HEK293 (cell line): ENCODE measurements at regions not wholly inside any gene's neighbourhood (a gene's known extent, or its start where the extent isn't known, plus 50 kb on each side); places are given as distances from the start of the nearest gene placed in this dataset.

ENCODE experiments used
- CTCF ChIA-PET: fragments of 350-600 bp; formaldehyde crosslinking; extraction: SDS; loops from one replicate; lab custom pipeline; 2021; ENCODE audit warnings: antibody characterized with exemption; lab: Yijun Ruan, JAX
- POLR2A ChIA-PET: fragments of 300-600 bp; formaldehyde crosslinking; extraction: SDS; loops from one replicate; lab custom pipeline; 2020; ENCODE audit warnings: antibody characterized with exemption, inconsistent platforms; lab: Yijun Ruan, JAX
- H3K27ac ChIP-seq: fragments of 200-500 bp; sonication (Bioruptor generic); 2 replicates; pipeline ENCODE4 v1.5.1; 2014; ENCODE audit warnings: low read depth, low read length, control low read depth, inconsistent platforms; ENCODE audit errors: extremely low read depth
- H3K36me3 ChIP-seq, 2 experiments: fragments of 200-500 bp in 1 of 2; sonication (Bioruptor generic) in 1 of 2; 1 replicate in 1 of 2; 2 replicates in 1 of 2; pipeline ENCODE4 v1.5.1; 2014 to 2017; ENCODE audit warnings: inconsistent platforms in 2 of 2, low read length in 2 of 2; ENCODE audit not compliant: control insufficient read depth in 2 of 2, insufficient read depth in 1 of 2
- H3K4me1 ChIP-seq: fragments of 200-500 bp; sonication (Bioruptor generic); 2 replicates; pipeline ENCODE4 v1.5.1; 2014; ENCODE audit warnings: mild to moderate bottlenecking, low read length, inconsistent platforms; ENCODE audit not compliant: control insufficient read depth, insufficient read depth
- H3K4me3 ChIP-seq: 2 replicates; pipeline ENCODE4 v1.5.1; 2011; ENCODE audit warnings: low read depth, mild to moderate bottlenecking, control low read depth, low read length, moderate library complexity
- H3K9me3 ChIP-seq: fragments of 200-500 bp; sonication (Bioruptor generic); 2 replicates; pipeline ENCODE4 v1.5.1; 2014; ENCODE audit warnings: low read depth, low read length, inconsistent platforms; ENCODE audit not compliant: control insufficient read depth, insufficient read depth
- CTCF ChIP-seq: fragments of 450-650 bp; formaldehyde crosslinking; IDR thresholded peaks from 2 replicates; pipeline ENCODE4 v1.5.1; 2016; ENCODE audit warnings: missing biosample characterization, missing genetic modification characterization
- HOXC10 ChIP-seq: sonication (generic); formaldehyde crosslinking; IDR thresholded peaks from 2 replicates; pipeline ENCODE4 v1.8.1; 2023; ENCODE audit warnings: mild to moderate bottlenecking, missing genetic modification reagents
- ZBTB21 ChIP-seq: fragments of 450-650 bp; formaldehyde crosslinking; IDR thresholded peaks from 2 replicates; pipeline ENCODE4 v1.5.1; 2017; ENCODE audit warnings: missing biosample characterization, missing genetic modification characterization
- ZBTB44 ChIP-seq: fragments of 450-650 bp; IDR thresholded peaks from 2 replicates; pipeline ENCODE4 v1.5.1; 2018; ENCODE audit warnings: missing biosample characterization, mild to moderate bottlenecking, missing genetic modification characterization
- ZEB2 ChIP-seq: fragments of 450-650 bp; formaldehyde crosslinking; IDR thresholded peaks from 2 replicates; pipeline ENCODE4 v1.5.1; 2016; ENCODE audit warnings: missing biosample characterization, missing genetic modification characterization
- ZFP3 ChIP-seq: fragments of 450-650 bp; formaldehyde crosslinking; IDR thresholded peaks from 2 replicates; pipeline ENCODE4 v1.5.1; 2016; ENCODE audit warnings: low read depth, missing biosample characterization, missing genetic modification characterization
- ZIC2 ChIP-seq: fragments of 450-650 bp; formaldehyde crosslinking; IDR thresholded peaks from 2 replicates; pipeline ENCODE4 v1.5.1; 2016; ENCODE audit warnings: missing biosample characterization, missing genetic modification characterization
- ZNF114 ChIP-seq: fragments of 450-650 bp; formaldehyde crosslinking; IDR thresholded peaks from 2 replicates; pipeline ENCODE4 v1.5.0; 2017; ENCODE audit warnings: missing biosample characterization, missing genetic modification characterization
- ZNF23 ChIP-seq: fragments of 450-650 bp; formaldehyde crosslinking; IDR thresholded peaks from 2 replicates; pipeline ENCODE4 v1.5.1; 2016; ENCODE audit warnings: missing biosample characterization, missing genetic modification characterization, borderline replicate concordance
- ZNF274 ChIP-seq, 2 experiments: fragments of 200-500 bp in 1 of 2; fragments of 450-650 bp in 1 of 2; sonication (Bioruptor generic) in 1 of 2; formaldehyde crosslinking in 1 of 2; IDR thresholded peaks; 2 replicates each; pipeline versions ENCODE4 v1.5.1 to v1.6.1; 2014 to 2016; ENCODE audit warnings: borderline replicate concordance in 1 of 2, inconsistent platforms in 1 of 2, low read length in 1 of 2, missing biosample characterization in 1 of 2, missing genetic modification characterization in 1 of 2
- ZNF404 ChIP-seq: fragments of 450-650 bp; formaldehyde crosslinking; IDR thresholded peaks from 2 replicates; pipeline ENCODE4 v1.5.1; 2017; ENCODE audit warnings: missing biosample characterization, missing genetic modification characterization
- ZNF423 ChIP-seq: fragments of 450-650 bp; formaldehyde crosslinking; IDR thresholded peaks from 2 replicates; pipeline ENCODE4 v1.5.1; 2016; ENCODE audit warnings: missing biosample characterization, missing genetic modification characterization
- ZNF48 ChIP-seq: fragments of 450-650 bp; formaldehyde crosslinking; IDR thresholded peaks from 2 replicates; pipeline ENCODE4 v1.5.1; 2016; ENCODE audit warnings: missing biosample characterization, missing genetic modification characterization
- ZNF488 ChIP-seq: fragments of 450-650 bp; formaldehyde crosslinking; IDR thresholded peaks from 2 replicates; pipeline ENCODE4 v1.5.1; 2016; ENCODE audit warnings: missing biosample characterization, missing genetic modification characterization
- ZNF544 ChIP-seq: fragments of 450-650 bp; formaldehyde crosslinking; IDR thresholded peaks from 2 replicates; pipeline ENCODE4 v1.5.0; 2017; ENCODE audit warnings: missing biosample characterization, missing genetic modification characterization
- ZNF571 ChIP-seq: fragments of 450-650 bp; formaldehyde crosslinking; IDR thresholded peaks from 2 replicates; pipeline ENCODE4 v1.5.0; 2017; ENCODE audit warnings: missing biosample characterization, missing genetic modification characterization
- ZNF580 ChIP-seq: fragments of 450-650 bp; formaldehyde crosslinking; IDR thresholded peaks from 2 replicates; pipeline ENCODE4 v1.5.1; 2016; ENCODE audit warnings: missing biosample characterization, missing genetic modification characterization
- ZNF596 ChIP-seq: fragments of 450-650 bp; IDR thresholded peaks from 2 replicates; pipeline ENCODE4 v1.5.0; 2018; ENCODE audit warnings: missing biosample characterization, mild to moderate bottlenecking, missing genetic modification characterization, moderate library complexity
- ZNF639 ChIP-seq: fragments of 450-650 bp; formaldehyde crosslinking; IDR thresholded peaks from 2 replicates; pipeline ENCODE4 v1.5.1; 2016; ENCODE audit warnings: missing biosample characterization, missing genetic modification characterization
- ZNF664 ChIP-seq: fragments of 450-650 bp; formaldehyde crosslinking; IDR thresholded peaks from 2 replicates; pipeline ENCODE4 v1.5.1; 2016; ENCODE audit warnings: missing biosample characterization, missing genetic modification characterization
- ZSCAN18 ChIP-seq: fragments of 450-650 bp; formaldehyde crosslinking; IDR thresholded peaks from 2 replicates; pipeline ENCODE4 v1.5.1; 2016; ENCODE audit warnings: missing biosample characterization, missing genetic modification characterization

- CTCF ChIA-PET = interaction anchor here (0.6 kb wide), 3 partner anchors 369 to 545 kb away, joined by 3 to 4 read pairs (median 3); no protein-coding TSS in a partner anchor
- no peak overlapping the region for H3K27ac ChIP-seq
- H3K4me3 ChIP-seq = no peak overlapping the region
- TF ChIP-seq ZNF596 = no peak
- TF ChIP-seq ZNF274 (IDR thresholded peaks at IDR 0.05; ENCODE audit: low read length) = no peak
- TF ChIP-seq ZNF274 (tag by site-specific recombination; IDR thresholded peaks at IDR 0.05; ENCODE audit: borderline replicate concordance) = 0 out of 2 replicates have a peak, but pooled peaks have one; percentile 36
- TF ChIP-seq, all 188 proteins: peak for 1
- no peaks in the 10 kb centered on the region for H3K4me1 ChIP-seq
- H3K9me3 ChIP-seq = no peaks in the 10 kb centered on the region
- H3K36me3 ChIP-seq = no peaks in the 10 kb centered on the region
- POLR2A ChIA-PET = no interaction called here
Observed at GRCh38 chr15:39211108-39211979, 369.5 kb upstream of the THBS1 start.

- H3K4me1 ChIP-seq = no peaks in the 10 kb centered on the region
- ChIA-PET POLR2A (no interaction called here), CTCF (interaction anchor here (0.6 kb wide), 1 partner anchor 300 kb away, joined by 4 read pairs; no protein-coding TSS in a partner anchor)
- H3K4me3 ChIP-seq = no peak overlapping the region
- no peak overlapping the region for H3K27ac ChIP-seq
- no peaks in the 10 kb centered on the region for H3K36me3 ChIP-seq
- TF ChIP-seq ZBTB21 (tag by site-specific recombination) = 0 out of 2 replicates have a peak, but pooled peaks have one; percentile 11
- no peak for TF ChIP-seq ZNF488 (tag by site-specific recombination)
- no peaks in the 10 kb centered on the region for H3K9me3 ChIP-seq
Observed at GRCh38 chr15:39213385-39213840, 367.5 kb upstream of the THBS1 start.

- Histone ChIP-seq H3K9me3 (no peaks in the 10 kb centered on the region), H3K36me3 (no peaks in the 10 kb centered on the region), H3K27ac (no peak overlapping the region), H3K4me3 (no peak overlapping the region), H3K4me1 (no peaks in the 10 kb centered on the region)
- no peak for TF ChIP-seq ZBTB44 (tag by site-specific recombination)
- TF ChIP-seq ZNF404 (tag by site-specific recombination) = no peak
- TF ChIP-seq ZEB2 = no peak
- TF ChIP-seq ZIC2 = no peak
- TF ChIP-seq ZFP3 (tag by site-specific recombination) = no peak
- no peak for TF ChIP-seq ZNF544 (tag by site-specific recombination)
- TF ChIP-seq ZNF23 (tag by site-specific recombination) = no peak
- TF ChIP-seq CTCF (tag by site-specific recombination) = no peak
- no peak for TF ChIP-seq ZNF639 (tag by site-specific recombination)
- no peak for TF ChIP-seq ZNF114 (tag by site-specific recombination)
- TF ChIP-seq ZNF664 (tag by site-specific recombination) = no peak
- TF ChIP-seq ZNF580 = no peak
- TF ChIP-seq ZNF423 = no peak
- no peak for TF ChIP-seq ZSCAN18 (tag by site-specific recombination)
- no peak for TF ChIP-seq ZNF48
- TF ChIP-seq HOXC10 (CRISPR knock-in tag) = no peak
- no peak for TF ChIP-seq ZNF571 (tag by site-specific recombination)
- CTCF ChIA-PET = no interaction called here
- POLR2A ChIA-PET = no interaction called here
Observed at GRCh38 chr15:39215015-39215414, 365.9 kb upstream of the THBS1 start.
